CD14-positive monocyte (primary cell): ENCODE measurements at regions not wholly inside any gene's neighbourhood (a gene's known extent, or its start where the extent isn't known, plus 50 kb on each side); places are given as distances from the start of the nearest gene placed in this dataset.

Experiments
- DNase-seq, 3 donors: peaks; one replicate each; pipeline ENCODE4 v3.0.0-alpha.2; 2011 to 2022
- H2AFZ ChIP-seq: 2 replicates; pipeline ENCODE4 v1.6.0; 2012; ENCODE audit warnings: mild to moderate bottlenecking, low read depth, low read length, inconsistent platforms; ENCODE audit not compliant: insufficient read depth, poor library complexity, severe bottlenecking
- H3K27ac ChIP-seq, 2 donors: 1 replicate in 1 of 2; 2 replicates in 1 of 2; pipeline ENCODE4 v1.5.1; 2012 to 2013; ENCODE audit warnings: low read length in 2 of 2, control low read depth in 1 of 2, inconsistent platforms in 1 of 2, low read depth in 1 of 2, mild to moderate bottlenecking in 1 of 2
- H3K27me3 ChIP-seq, 2 donors: one replicate each; pipeline versions ENCODE4 v1.6.0 to v1.6.1; 2011 to 2013; ENCODE audit warnings: low read length in 2 of 2; ENCODE audit not compliant: control insufficient read depth in 2 of 2, insufficient read depth in 2 of 2
- H3K36me3 ChIP-seq, 2 donors: replicated peaks in 1 of 2; 1 replicate in 1 of 2; 2 replicates in 1 of 2; pipeline versions ENCODE4 v1.5.1 to v1.6.1; 2012 to 2013; ENCODE audit warnings: low read length in 2 of 2, control low read depth in 1 of 2, inconsistent platforms in 1 of 2, mild to moderate bottlenecking in 1 of 2; ENCODE audit not compliant: insufficient read depth in 2 of 2, control insufficient read depth in 1 of 2
- H3K4me1 ChIP-seq, 2 donors: 1 replicate in 1 of 2; 2 replicates in 1 of 2; pipeline versions ENCODE4 v1.5.1 to v1.6.1; 2012 to 2013; ENCODE audit warnings: low read length in 2 of 2, control low read depth in 1 of 2, inconsistent platforms in 1 of 2, mild to moderate bottlenecking in 1 of 2, moderate library complexity in 1 of 2; ENCODE audit not compliant: insufficient read depth in 2 of 2, control insufficient read depth in 1 of 2
- H3K4me2 ChIP-seq: replicated peaks from 2 replicates; pipeline ENCODE3; 2012; ENCODE audit warnings: low read length, moderate library complexity, mild to moderate bottlenecking; ENCODE audit not compliant: poor library complexity, severe bottlenecking; ENCODE audit errors: extremely low read depth
- H3K4me3 ChIP-seq, 3 experiments: fragments of 200-600 bp in 1 of 3; sonication (generic) in 1 of 3; replicated peaks in 1 of 3; 1 replicate in 2 of 3; 2 replicates in 1 of 3; pipeline ENCODE4 v1.5.1; 2011 to 2013; ENCODE audit warnings: low read length in 3 of 3, mild to moderate bottlenecking in 3 of 3, control low read depth in 2 of 3, low read depth in 2 of 3, inconsistent platforms in 1 of 3, moderate library complexity in 1 of 3
- H3K79me2 ChIP-seq: 2 replicates; pipeline ENCODE4 v1.6.0; 2012; ENCODE audit warnings: mild to moderate bottlenecking, control low read depth, inconsistent platforms, low read length, moderate library complexity; ENCODE audit not compliant: insufficient read depth
- H3K9ac ChIP-seq: 2 replicates; pipeline ENCODE4 v1.6.0; 2017; ENCODE audit warnings: low read length, mild to moderate bottlenecking; ENCODE audit not compliant: insufficient read depth, poor library complexity, severe bottlenecking
- H3K9me3 ChIP-seq, 2 donors: replicated peaks in 1 of 2; 1 replicate in 1 of 2; 2 replicates in 1 of 2; pipeline versions ENCODE4 v1.5.1 to v1.6.1; 2012 to 2013; ENCODE audit warnings: low read length in 2 of 2, control low read depth in 1 of 2; ENCODE audit not compliant: control insufficient read depth in 1 of 2, insufficient read depth in 1 of 2
- H4K20me1 ChIP-seq: 2 replicates; pipeline ENCODE4 v1.6.0; 2012; ENCODE audit warnings: mild to moderate bottlenecking, low read length, control low read depth, moderate library complexity; ENCODE audit not compliant: insufficient read depth
- H3K27ac Mint-ChIP-seq, 7 donors: one replicate each; pipeline ENCODE4 v1.8.0; 2020; ENCODE audit warnings: mild to moderate bottlenecking in 7 of 7, mixed read lengths in 7 of 7, moderate library complexity in 6 of 7, inconsistent platforms in 2 of 7
- H3K27me3 Mint-ChIP-seq, 3 donors: one replicate each; pipeline ENCODE4 v1.8.0; 2021 to 2022; ENCODE audit warnings: low read depth in 3 of 3, mild to moderate bottlenecking in 3 of 3, mixed read lengths in 3 of 3, moderate library complexity in 3 of 3, inconsistent platforms in 1 of 3
- H3K36me3 Mint-ChIP-seq, 2 donors: one replicate each; pipeline ENCODE4 v1.8.0; 2020; ENCODE audit warnings: mixed read lengths in 2 of 2, inconsistent platforms in 1 of 2, mild to moderate bottlenecking in 1 of 2
- H3K4me1 Mint-ChIP-seq: one replicate; pipeline ENCODE4 v1.8.0; 2020; ENCODE audit warnings: mild to moderate bottlenecking, mixed read lengths
- H3K4me3 Mint-ChIP-seq, 2 donors: one replicate each; pipeline ENCODE4 v1.8.0; 2020; ENCODE audit warnings: mild to moderate bottlenecking in 2 of 2, mixed read lengths in 2 of 2, moderate library complexity in 1 of 2
- H3K9me3 Mint-ChIP-seq, 7 donors: one replicate each; pipeline ENCODE4 v1.8.0; 2020 to 2022; ENCODE audit warnings: mixed read lengths in 7 of 7, mild to moderate bottlenecking in 6 of 7, moderate library complexity in 6 of 7, inconsistent platforms in 2 of 7
- CTCF ChIP-seq: fragments of 200-600 bp; IDR thresholded peaks from one replicate; pipeline ENCODE4 v1.8.0; 2022; ENCODE audit warnings: antibody characterized with exemption, mild to moderate bottlenecking
- WGBS: methylation state at CpG from one replicate; pipeline ENCODE4 v1.1.5; 2013; ENCODE audit warnings: missing lambda C conversion rate; ENCODE audit not compliant: insufficient coverage; 5-methylcytosine and 5-hydroxymethylcytosine counted together
- intact Hi-C, 2 donors: fragments of 100-400 bp; cut with micrococcal nuclease; formaldehyde crosslinking; loops; one replicate each; pipeline versions ENCODE4 v1.15.0 to v1.15.1; 2023

GRCh38 chr2:100666996-100667395 is 104.2 kb downstream of the PDCL3 start:
- no peaks in the 10 kb centered on the region for H4K20me1 ChIP-seq
- Mint-ChIP-seq H3K9me3 (peaks cover 0 to 2% (median 0%) of the 10 kb centered on the region in 7 donors), H3K4me1 (no peaks in the 10 kb centered on the region), H3K27me3 (peaks cover 5 to 8% (median 5%) of the 10 kb centered on the region in 3 donors), H3K36me3 (no peaks in the 10 kb centered on the region), H3K4me3 (no peak overlapping the region), H3K27ac (no peak overlapping the region)
- DNase-seq, result no peak
- H3K79me2 ChIP-seq, result no peaks in the 10 kb centered on the region
- intact Hi-C loops, result no loop called here
- no peak overlapping the region for H3K4me2 ChIP-seq
- WGBS, result 100% methylated on average over 2 of the region's 4 CpGs
- H3K4me1 ChIP-seq, result no peaks in the 10 kb centered on the region
- no peak overlapping the region for H3K27ac ChIP-seq
- no peaks in the 10 kb centered on the region for H3K27me3 ChIP-seq
- no peaks in the 10 kb centered on the region for H3K36me3 ChIP-seq
- no peaks in the 10 kb centered on the region for H3K9me3 ChIP-seq
- H2AFZ ChIP-seq, result no peak overlapping the region
- H3K4me3 ChIP-seq, result no peak overlapping the region
- no peak for TF ChIP-seq CTCF
- no peak overlapping the region for H3K9ac ChIP-seq

GRCh38 chr2:100667801-100668200 is 105.0 kb downstream of the PDCL3 start:
- H3K9me3 ChIP-seq, result no peaks in the 10 kb centered on the region
- H2AFZ ChIP-seq, result no peak overlapping the region
- intact Hi-C loops, result no loop called here
- no peaks in the 10 kb centered on the region for H3K27me3 ChIP-seq
- TF ChIP-seq CTCF, result no peak
- H4K20me1 ChIP-seq, result no peaks in the 10 kb centered on the region
- no peak for DNase-seq
- no peak overlapping the region for H3K27ac Mint-ChIP-seq
- no peaks in the 10 kb centered on the region for H3K4me1 ChIP-seq
- H3K9ac ChIP-seq, result no peak overlapping the region
- no peak overlapping the region for H3K4me3 Mint-ChIP-seq
- H3K4me1 Mint-ChIP-seq, result no peaks in the 10 kb centered on the region
- no peak overlapping the region for H3K4me3 ChIP-seq
- no peak overlapping the region for H3K4me2 ChIP-seq
- no peaks in the 10 kb centered on the region for H3K36me3 Mint-ChIP-seq
- H3K79me2 ChIP-seq, result no peaks in the 10 kb centered on the region
- H3K27ac ChIP-seq, result no peak overlapping the region
- peaks cover 4 to 8% (median 5%) of the 10 kb centered on the region in 3 donors for H3K27me3 Mint-ChIP-seq
- H3K36me3 ChIP-seq, result no peaks in the 10 kb centered on the region
- 95% methylated on average over 6 of the region's 7 CpGs for WGBS
- peaks cover 0 to 1% (median 0%) of the 10 kb centered on the region in 7 donors for H3K9me3 Mint-ChIP-seq
